B cell (primary cell): ENCODE measurements at regions not wholly inside any gene's neighbourhood (a gene's known extent, or its start where the extent isn't known, plus 50 kb on each side); places are given as distances from the start of the nearest gene placed in this dataset.

ENCODE experiments used
- ATAC-seq: fragments of 200-7000 bp; cut with Tn5 transposase; one replicate; pipeline ENCODE4 v1.10.0; 2021; ENCODE audit warnings: low read depth, mild to moderate bottlenecking, moderate number of reproducible peaks, moderate library complexity
- CTCF ChIA-PET: fragments of 350-600 bp; sonication (Branson Sonifier 250); formaldehyde crosslinking; loops from one replicate; lab custom pipeline; 2021; ENCODE audit warnings: antibody characterized with exemption, inconsistent platforms; lab: Charles Lee
- POLR2A ChIA-PET: fragments of 350-600 bp; sonication (Branson Sonifier 250); formaldehyde crosslinking; loops from one replicate; lab custom pipeline; 2021; ENCODE audit warnings: antibody characterized with exemption; lab: Charles Lee
- DNase-seq: peaks from one replicate; pipeline ENCODE4 v3.0.0; 2013
- H2AFZ ChIP-seq: 2 replicates; pipeline ENCODE4 v1.6.1; 2012; ENCODE audit warnings: mild to moderate bottlenecking, low read depth, low read length; ENCODE audit not compliant: insufficient read depth, poor library complexity, severe bottlenecking
- H3K27ac ChIP-seq, 2 donors: 1 replicate in 1 of 2; 2 replicates in 1 of 2; pipeline ENCODE4 v1.5.1; 2012 to 2013; ENCODE audit warnings: low read length in 2 of 2, mild to moderate bottlenecking in 2 of 2, moderate library complexity in 1 of 2
- H3K27me3 ChIP-seq, 4 experiments: fragments of 200-600 bp in 1 of 4; sonication (generic) in 1 of 4; replicated peaks in 1 of 4; 1 replicate in 2 of 4; 2 replicates in 2 of 4; pipeline versions ENCODE4 v1.6.1 to v1.7.0; 2013 to 2016; ENCODE audit warnings: low read length in 3 of 4, mild to moderate bottlenecking in 2 of 4, mixed read lengths in 1 of 4, moderate library complexity in 1 of 4; ENCODE audit not compliant: insufficient read depth in 4 of 4, control insufficient read depth in 3 of 4; ENCODE audit errors: control extremely low read depth in 1 of 4
- H3K36me3 ChIP-seq, 2 experiments: replicated peaks in 1 of 2; 1 replicate in 1 of 2; 2 replicates in 1 of 2; pipeline versions ENCODE4 v1.6.1 to v1.7.1; 2013; ENCODE audit warnings: low read length in 1 of 2; ENCODE audit not compliant: insufficient read depth in 2 of 2, control insufficient read depth in 1 of 2; ENCODE audit errors: control extremely low read depth in 1 of 2, extremely low read depth in 1 of 2
- H3K4me1 ChIP-seq, 2 donors: fragments of 200-600 bp in 1 of 2; sonication (generic) in 1 of 2; 1 replicate in 1 of 2; 2 replicates in 1 of 2; pipeline versions ENCODE4 v1.5.1 to v1.6.1; 2013 to 2017; ENCODE audit warnings: low read length in 2 of 2; ENCODE audit not compliant: control insufficient read depth in 2 of 2, insufficient read depth in 2 of 2
- H3K4me2 ChIP-seq: replicated peaks from 2 replicates; pipeline ENCODE3; 2012; ENCODE audit warnings: mild to moderate bottlenecking, low read depth, low read length; ENCODE audit not compliant: poor library complexity, severe bottlenecking
- H3K4me3 ChIP-seq, 5 experiments: fragments of 200-600 bp in 1 of 5; sonication (generic) in 1 of 5; 1 replicate in 3 of 5; 2 replicates in 2 of 5; pipeline versions ENCODE4 v1.5.1 to v1.7.0; 2011 to 2016; ENCODE audit warnings: low read length in 4 of 5, mild to moderate bottlenecking in 4 of 5, low read depth in 2 of 5, control low read depth in 1 of 5, moderate library complexity in 1 of 5; ENCODE audit not compliant: insufficient read depth in 1 of 5; ENCODE audit errors: control extremely low read depth in 1 of 5, extremely low read depth in 1 of 5
- H3K79me2 ChIP-seq: fragments of 200-600 bp; sonication (generic); one replicate; pipeline ENCODE4 v1.6.0; 2016; ENCODE audit warnings: low read length; ENCODE audit not compliant: control insufficient read depth, insufficient read depth
- H3K9ac ChIP-seq: fragments of 200-600 bp; sonication (generic); 2 replicates; pipeline ENCODE4 v1.6.1; 2017; ENCODE audit warnings: mild to moderate bottlenecking, low read length, moderate library complexity
- H3K9me3 ChIP-seq, 3 donors: one replicate each; pipeline versions ENCODE4 v1.6.1 to v1.7.1; 2013; ENCODE audit warnings: low read length in 2 of 3; ENCODE audit not compliant: control insufficient read depth in 2 of 3, insufficient read depth in 1 of 3; ENCODE audit errors: control extremely low read depth in 1 of 3
- H4K20me1 ChIP-seq: 2 replicates; pipeline ENCODE4 v1.6.0; 2012; ENCODE audit warnings: mild to moderate bottlenecking, low read length; ENCODE audit not compliant: insufficient read depth, control insufficient read depth, poor library complexity, severe bottlenecking
- H3K27ac Mint-ChIP-seq: one replicate; pipeline ENCODE4 v1.8.0; 2021; ENCODE audit warnings: mixed read lengths
- H3K27me3 Mint-ChIP-seq: one replicate; pipeline ENCODE4 v1.8.0; 2021; ENCODE audit warnings: mixed read lengths
- H3K4me1 Mint-ChIP-seq: one replicate; pipeline ENCODE4 v1.8.0; 2021; ENCODE audit warnings: mixed read lengths
- H3K4me3 Mint-ChIP-seq: one replicate; pipeline ENCODE4 v1.8.0; 2021; ENCODE audit warnings: mixed read lengths
- H3K9me3 Mint-ChIP-seq: one replicate; pipeline ENCODE4 v1.8.0; 2022; ENCODE audit warnings: mixed read lengths; ENCODE audit not compliant: insufficient read depth
- CTCF ChIP-seq: fragments of 200-600 bp; IDR thresholded peaks from one replicate; pipeline ENCODE4 v1.8.0; 2022; ENCODE audit warnings: antibody characterized with exemption, mild to moderate bottlenecking
- EZH2 ChIP-seq: IDR thresholded peaks from 2 replicates; pipeline ENCODE4 v1.6.1; 2012; ENCODE audit warnings: borderline replicate concordance, low read depth, mild to moderate bottlenecking, moderate library complexity, low read length; ENCODE audit not compliant: insufficient read depth, poor library complexity, severe bottlenecking
- WGBS: methylation state at CpG from one replicate; pipeline ENCODE4 v1.1.5; 2013; ENCODE audit warnings: missing lambda C conversion rate; ENCODE audit not compliant: insufficient coverage; 5-methylcytosine and 5-hydroxymethylcytosine counted together
- intact Hi-C: fragments of 100-400 bp; cut with micrococcal nuclease; formaldehyde crosslinking; loops from one replicate; pipeline ENCODE4 v1.10.0; 2022

GRCh38 chr4:110278127-110278526 lies 79.7 kb upstream of the ELOVL6 start:
- Mint-ChIP-seq H3K9me3 (no peaks in the 10 kb centered on the region), H3K27me3 (peaks cover 5% of the 10 kb centered on the region), H3K4me3 (no peak overlapping the region), H3K4me1 (no peaks in the 10 kb centered on the region), H3K27ac (no peak overlapping the region)
- no peak for ATAC-seq
- Histone ChIP-seq H3K27ac (no peak overlapping the region), H4K20me1 (no peaks in the 10 kb centered on the region), H3K4me3 (no peak overlapping the region), H2AFZ (no peak overlapping the region), H3K4me2 (no peak overlapping the region), H3K36me3 (no peaks in the 10 kb centered on the region), H3K9ac (no peak overlapping the region), H3K27me3 (no peaks in the 10 kb centered on the region), H3K9me3 (no peaks in the 10 kb centered on the region), H3K79me2 (no peaks in the 10 kb centered on the region), H3K4me1 (no peaks in the 10 kb centered on the region)
- intact Hi-C loops: no loop called here
- ChIA-PET CTCF (interaction anchor here (0.7 kb wide), 1 partner anchor 13 kb away, joined by 3 read pairs; no protein-coding TSS in a partner anchor), POLR2A (no interaction called here)
- WGBS: 86% methylated on average over 2 of the region's 2 CpGs
- DNase-seq: no peak
- no peak for TF ChIP-seq CTCF
- no peak for TF ChIP-seq EZH2

- ChIA-PET CTCF (no interaction called here), POLR2A (no interaction called here)
- Histone ChIP-seq H3K4me2 (no peak overlapping the region), H3K27ac (no peak overlapping the region), H3K9ac (no peak overlapping the region), H3K27me3 (no peaks in the 10 kb centered on the region), H3K79me2 (no peaks in the 10 kb centered on the region), H3K36me3 (no peaks in the 10 kb centered on the region), H2AFZ (no peak overlapping the region), H4K20me1 (no peaks in the 10 kb centered on the region), H3K9me3 (no peaks in the 10 kb centered on the region), H3K4me3 (no peak overlapping the region), H3K4me1 (no peaks in the 10 kb centered on the region)
- Mint-ChIP-seq H3K27ac (no peak overlapping the region), H3K9me3 (no peaks in the 10 kb centered on the region), H3K4me1 (no peaks in the 10 kb centered on the region), H3K4me3 (no peak overlapping the region), H3K27me3 (peaks cover 3% of the 10 kb centered on the region)
- DNase-seq (no peak), ATAC-seq (no peak)
- TF ChIP-seq EZH2 (no peak), CTCF (no peak)
- intact Hi-C loops: no loop called here
These were observed 77.5 kb upstream of the ELOVL6 start for GRCh38 chr4:110275871-110276270.
